GM12873 (cell line): ENCODE measurements at regions not wholly inside any gene's neighbourhood (a gene's known extent, or its start where the extent isn't known, plus 50 kb on each side); places are given as distances from the start of the nearest gene placed in this dataset.

Experiments used
- TF ChIP-seq, protein P1 (sequence below): IDR thresholded peaks from 2 replicates; pipeline ENCODE4 v1.5.1; 2012; ENCODE audit warnings: low read depth, mild to moderate bottlenecking, moderate library complexity, low read length, control low read depth; ENCODE audit not compliant: insufficient read depth; ENCODE audit errors: missing control alignments

DNA sequence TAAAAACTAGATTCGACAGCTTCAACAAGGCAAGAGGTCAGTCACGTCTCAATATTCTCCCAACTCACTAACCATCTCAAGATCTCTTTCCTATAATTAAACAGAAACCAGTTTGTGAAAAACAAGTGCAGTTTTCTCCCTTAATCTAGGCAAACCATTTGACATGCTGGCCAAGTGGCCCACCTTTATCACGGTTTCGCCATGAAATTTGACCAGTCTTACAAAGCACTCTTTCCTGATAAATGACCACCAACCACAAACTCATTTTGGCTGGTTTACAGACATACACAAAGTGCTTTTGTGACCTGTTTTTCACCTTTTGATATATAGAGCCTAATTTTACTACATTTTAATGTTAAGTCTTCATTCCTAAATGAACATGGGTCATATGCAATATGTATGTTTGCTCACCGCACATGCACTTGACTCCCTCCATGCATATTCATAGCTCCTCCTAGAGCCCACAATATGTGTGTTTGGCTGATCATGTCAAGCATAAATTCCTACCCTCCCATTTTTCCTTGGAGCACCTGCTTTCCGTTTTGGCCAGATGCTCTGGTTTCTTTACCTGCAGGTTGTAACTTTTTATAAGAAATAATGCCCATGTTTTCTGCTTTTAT, 385.1 kb downstream of the RAD51AP2 start:
- TF ChIP-seq, protein P1, sequence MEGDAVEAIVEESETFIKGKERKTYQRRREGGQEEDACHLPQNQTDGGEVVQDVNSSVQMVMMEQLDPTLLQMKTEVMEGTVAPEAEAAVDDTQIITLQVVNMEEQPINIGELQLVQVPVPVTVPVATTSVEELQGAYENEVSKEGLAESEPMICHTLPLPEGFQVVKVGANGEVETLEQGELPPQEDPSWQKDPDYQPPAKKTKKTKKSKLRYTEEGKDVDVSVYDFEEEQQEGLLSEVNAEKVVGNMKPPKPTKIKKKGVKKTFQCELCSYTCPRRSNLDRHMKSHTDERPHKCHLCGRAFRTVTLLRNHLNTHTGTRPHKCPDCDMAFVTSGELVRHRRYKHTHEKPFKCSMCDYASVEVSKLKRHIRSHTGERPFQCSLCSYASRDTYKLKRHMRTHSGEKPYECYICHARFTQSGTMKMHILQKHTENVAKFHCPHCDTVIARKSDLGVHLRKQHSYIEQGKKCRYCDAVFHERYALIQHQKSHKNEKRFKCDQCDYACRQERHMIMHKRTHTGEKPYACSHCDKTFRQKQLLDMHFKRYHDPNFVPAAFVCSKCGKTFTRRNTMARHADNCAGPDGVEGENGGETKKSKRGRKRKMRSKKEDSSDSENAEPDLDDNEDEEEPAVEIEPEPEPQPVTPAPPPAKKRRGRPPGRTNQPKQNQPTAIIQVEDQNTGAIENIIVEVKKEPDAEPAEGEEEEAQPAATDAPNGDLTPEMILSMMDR: no peak

DNA sequence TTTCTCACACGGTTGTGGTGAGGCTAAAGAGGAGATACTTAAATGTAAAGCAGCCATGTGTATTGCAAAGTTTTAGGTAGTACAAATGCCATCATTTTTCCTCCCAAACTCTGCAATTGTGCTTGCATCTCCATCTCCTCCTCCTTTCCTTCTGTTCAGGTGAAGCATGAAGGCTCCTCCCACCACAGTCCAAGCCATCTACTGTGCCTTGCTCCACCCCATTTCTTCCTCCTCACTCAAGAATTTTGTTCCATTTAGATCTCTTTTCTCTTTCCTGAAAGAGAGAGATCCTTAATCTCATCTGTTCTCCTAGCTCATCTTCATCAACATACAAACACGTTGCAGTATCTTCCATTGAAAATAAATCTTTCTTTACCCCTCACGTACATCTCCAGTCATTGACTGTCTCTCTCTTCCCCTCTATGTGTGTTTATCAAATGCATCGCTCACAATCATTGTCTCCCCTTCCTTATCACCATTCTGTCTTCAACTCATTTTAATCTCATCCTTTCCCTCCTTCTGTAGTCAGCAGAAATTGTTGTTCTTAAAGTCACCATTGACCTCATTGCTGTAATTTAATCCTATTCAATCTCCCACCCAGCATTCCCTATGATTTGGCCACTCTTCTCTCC, 392.1 kb downstream of the RAD51AP2 start:
- TF ChIP-seq, protein P1: no peak

DNA sequence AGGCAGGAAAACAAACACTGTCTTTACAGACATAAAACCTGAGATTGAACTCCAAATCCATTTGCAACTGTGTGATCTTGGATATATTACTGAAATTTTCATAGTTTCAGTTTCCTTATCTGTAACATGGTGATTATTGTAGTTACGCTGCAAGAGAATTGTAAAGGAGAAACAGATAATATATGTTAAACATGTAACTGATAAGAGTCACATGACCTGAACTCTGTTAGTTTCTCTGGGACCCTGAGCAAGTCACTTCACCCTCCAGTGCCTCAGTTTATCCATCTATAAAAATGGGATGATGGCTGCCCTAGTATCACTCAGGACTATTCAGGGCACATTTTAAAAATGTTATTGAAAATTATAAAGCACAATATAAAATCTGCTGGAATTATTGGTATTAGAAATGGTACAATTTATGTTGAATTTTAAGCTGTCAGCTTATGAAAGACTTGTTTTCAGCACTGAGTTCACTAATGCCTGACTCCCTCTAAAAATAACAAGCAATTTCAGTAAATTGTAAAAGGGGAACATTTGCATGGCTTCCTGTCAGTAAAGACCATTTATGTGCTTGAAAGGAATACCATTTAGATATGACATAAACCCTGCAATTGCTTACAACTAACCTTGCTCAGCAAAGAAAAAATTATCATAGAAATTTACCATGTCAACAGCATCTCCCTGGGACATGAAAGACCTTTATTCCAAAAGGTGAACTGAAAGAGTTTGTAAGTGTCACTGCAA, 393.5 kb downstream of the RAD51AP2 start:
- TF ChIP-seq, protein P1: no peak

DNA sequence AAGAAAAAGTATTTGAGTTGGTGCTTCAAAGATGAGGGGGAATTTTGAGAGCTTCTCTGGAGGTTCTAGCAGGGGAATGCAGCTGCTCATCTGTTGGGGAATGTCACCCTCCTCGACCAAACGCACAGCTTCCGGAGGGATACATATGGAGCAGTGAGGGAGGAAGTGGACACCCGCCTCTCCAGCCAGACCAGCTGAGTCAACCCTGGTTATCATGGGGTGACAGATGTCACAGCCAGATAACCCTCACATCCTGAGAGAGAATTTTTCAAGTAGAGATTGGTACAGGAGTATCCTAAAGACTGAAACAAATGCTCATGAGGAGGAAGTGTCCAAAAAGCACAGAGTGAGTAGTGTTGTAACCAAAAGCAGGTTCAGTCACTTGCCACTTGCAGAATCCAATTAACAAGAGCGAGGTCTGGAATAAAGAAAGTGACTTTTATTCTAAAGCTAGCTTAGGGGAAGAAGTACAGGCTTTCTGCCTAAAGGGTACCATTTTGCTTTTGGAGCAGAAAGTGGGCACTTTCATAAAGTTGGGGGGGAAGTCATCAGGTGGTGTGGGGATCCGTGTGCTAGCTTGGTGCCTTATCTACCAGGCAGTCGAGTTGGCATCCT, 395.2 kb downstream of the RAD51AP2 start:
- TF ChIP-seq, protein P1: no peak

DNA sequence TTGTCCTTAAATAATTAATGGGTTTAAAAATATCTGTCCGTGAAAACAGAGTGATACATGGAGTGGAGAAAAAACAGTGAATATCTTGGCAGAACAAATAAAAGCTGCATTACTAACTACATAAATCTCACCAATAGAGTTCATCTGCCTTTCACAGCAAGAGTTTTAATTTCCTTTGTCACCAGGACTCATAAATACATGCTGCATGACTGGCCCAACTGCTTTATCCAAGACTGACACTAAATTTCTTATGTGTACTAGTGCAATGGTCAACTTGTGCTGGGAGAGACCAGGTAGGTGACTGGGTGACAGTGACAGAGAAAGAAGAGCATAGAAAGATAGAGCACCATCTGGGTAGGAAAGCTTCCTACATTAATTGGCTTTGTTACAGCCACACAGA, 402.8 kb downstream of the RAD51AP2 start:
- TF ChIP-seq, protein P1: no peak

DNA sequence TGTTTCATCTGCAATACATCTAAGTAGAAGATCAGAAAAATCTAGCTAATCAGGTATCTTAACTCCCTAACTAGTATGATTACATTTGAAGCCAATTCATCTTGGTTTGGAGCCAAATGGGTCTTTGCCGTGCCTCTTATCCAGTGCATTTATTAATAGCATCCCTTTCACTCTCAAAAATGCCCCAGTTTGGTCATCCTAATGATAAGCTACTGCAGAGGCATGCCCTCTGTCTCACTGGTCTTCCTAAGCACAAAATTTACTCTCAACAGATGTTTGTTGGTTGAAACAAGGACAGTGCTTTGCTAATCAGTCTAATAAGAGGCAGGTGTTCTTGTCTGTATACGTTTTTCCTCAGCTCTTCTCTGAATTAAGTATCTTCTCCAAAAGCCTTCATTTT, 403.2 kb downstream of the RAD51AP2 start:
- TF ChIP-seq, protein P1: no peak

DNA sequence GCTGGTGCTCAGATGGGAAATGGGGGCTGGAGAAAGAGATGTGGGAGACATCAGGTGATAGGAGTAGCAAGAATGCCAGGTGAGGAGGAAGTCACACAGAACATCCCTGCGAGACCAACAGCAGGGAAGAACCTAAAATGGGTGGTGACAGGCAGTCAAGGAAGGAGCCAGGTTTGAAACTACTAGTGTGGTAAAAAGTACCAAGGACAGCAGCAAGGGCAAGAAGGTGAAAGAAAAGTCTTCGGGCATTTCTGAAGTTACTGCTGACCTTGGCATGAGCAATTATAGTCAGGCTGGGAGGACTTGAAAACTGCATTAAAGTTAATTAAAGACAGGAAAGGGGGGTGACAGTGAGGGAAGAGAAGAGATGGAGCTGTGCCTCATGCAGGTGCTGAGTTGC, 410.4 kb downstream of the RAD51AP2 start:
- TF ChIP-seq, protein P1: no peak
